HG02885 (cell line): ENCODE measurements at regions not wholly inside any gene's neighbourhood (a gene's known extent, or its start where the extent isn't known, plus 50 kb on each side); places are given as distances from the start of the nearest gene placed in this dataset.

Experiments used
- ATAC-seq: cut with Tn5 transposase; IDR thresholded peaks from one replicate; pipeline ENCODE4 v1.9.1; 2021; ENCODE audit warnings: mild to moderate bottlenecking; ENCODE audit not compliant: unreplicated experiment, poor library complexity

- ATAC-seq: no peak
Observed at GRCh38 chr13:44287958-44288357, 85.7 kb upstream of the SERP2 start.

GRCh38 chr13:44292545-44292944 lies 81.1 kb upstream of the SERP2 start:
- no peak for ATAC-seq

- ATAC-seq: no peak
Observed at GRCh38 chr13:44293374-44293773, 80.2 kb upstream of the SERP2 start.

- no peak for ATAC-seq
Observed at GRCh38 chr13:44293908-44294735, 79.5 kb upstream of the SERP2 start.

GRCh38 chr13:44294876-44295275 lies 78.7 kb upstream of the SERP2 start:
- ATAC-seq: no peak

GRCh38 chr13:44296856-44297255 lies 76.8 kb upstream of the SERP2 start:
- no peak for ATAC-seq

- ATAC-seq: no peak
Observed at GRCh38 chr13:44298314-44298713, 75.3 kb upstream of the SERP2 start.

GRCh38 chr13:44299152-44299943 lies 74.3 kb upstream of the SERP2 start:
- ATAC-seq: no peak

- ATAC-seq: peak; percentile 83
Observed at GRCh38 chr13:44300895-44301638, 72.6 kb upstream of the SERP2 start.

GRCh38 chr13:44301639-44302015 lies 72.0 kb upstream of the SERP2 start:
- no peak for ATAC-seq

- no peak for ATAC-seq
Observed at GRCh38 chr13:44302233-44302632, 71.4 kb upstream of the SERP2 start.

- no peak for ATAC-seq
Observed at GRCh38 chr13:44302940-44303575, 70.6 kb upstream of the SERP2 start.

- no peak for ATAC-seq
Observed at GRCh38 chr13:44303681-44304432, 69.8 kb upstream of the SERP2 start.

- no peak for ATAC-seq
Observed at GRCh38 chr13:44304433-44304725, 69.2 kb upstream of the SERP2 start.

- ATAC-seq: no peak
Observed at GRCh38 chr13:44305286-44305685, 68.3 kb upstream of the SERP2 start.

GRCh38 chr13:44305917-44306370 lies 67.7 kb upstream of the SERP2 start:
- no peak for ATAC-seq

GRCh38 chr13:44306371-44307192 lies 67.0 kb upstream of the SERP2 start:
- no peak for ATAC-seq

- no peak for ATAC-seq
Observed at GRCh38 chr13:44307255-44307654, 66.4 kb upstream of the SERP2 start.

- ATAC-seq: no peak
Observed at GRCh38 chr13:44307844-44308243, 65.8 kb upstream of the SERP2 start.
